Mammary epithelial cell (primary cell): ENCODE measurements at regions not wholly inside any gene's neighbourhood (a gene's known extent, or its start where the extent isn't known, plus 50 kb on each side); places are given as distances from the start of the nearest gene placed in this dataset.

Source experiments
- EZH2 ChIP-seq: IDR thresholded peaks from 2 replicates; pipeline ENCODE4 v1.6.1; 2012; ENCODE audit warnings: low read length, inconsistent platforms, borderline replicate concordance
- TF ChIP-seq, protein P1 (sequence below), 2 donors: IDR thresholded peaks in 1 of 2; conservative IDR thresholded peaks in 1 of 2; 2 replicates each; pipeline ENCODE4 v1.5.1; 2011 to 2012; ENCODE audit warnings: inconsistent platforms in 2 of 2, low read length in 2 of 2, mild to moderate bottlenecking in 2 of 2, control low read depth in 1 of 2, low read depth in 1 of 2; ENCODE audit not compliant: insufficient read depth in 1 of 2; ENCODE audit errors: extremely low read depth in 1 of 2

DNA sequence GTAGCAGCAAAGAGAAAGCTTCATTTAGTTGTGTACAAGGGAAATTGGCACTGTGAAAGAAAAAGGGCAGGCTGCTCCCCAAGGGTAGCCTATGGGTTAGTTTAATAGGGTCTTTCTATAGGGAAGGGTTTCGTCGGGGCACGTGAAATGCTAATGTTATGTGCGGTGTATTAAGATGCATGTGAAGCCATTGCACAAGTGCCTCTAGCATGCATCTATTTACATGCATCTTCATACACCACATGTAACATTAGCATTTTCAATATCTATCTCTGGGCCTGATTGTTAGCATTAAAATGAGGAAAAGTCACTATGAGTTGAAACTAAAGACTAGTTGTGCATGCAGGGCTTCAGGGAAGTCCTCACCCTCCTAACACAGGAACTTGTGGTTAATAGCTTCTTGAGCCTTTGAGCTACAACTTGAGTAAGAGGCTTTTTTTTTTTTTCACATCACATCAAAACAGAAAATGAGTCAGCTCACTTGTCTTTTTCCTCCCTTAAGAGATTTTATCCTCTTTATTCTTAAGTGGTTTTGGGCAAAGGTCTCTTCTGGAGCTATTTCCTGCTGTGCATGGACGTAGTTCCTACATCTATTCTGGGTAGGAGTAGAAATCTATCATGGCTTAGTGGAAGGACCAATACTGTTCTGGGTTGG lies 613.4 kb downstream of the ZPLD1 start:
- TF ChIP-seq, protein P1, sequence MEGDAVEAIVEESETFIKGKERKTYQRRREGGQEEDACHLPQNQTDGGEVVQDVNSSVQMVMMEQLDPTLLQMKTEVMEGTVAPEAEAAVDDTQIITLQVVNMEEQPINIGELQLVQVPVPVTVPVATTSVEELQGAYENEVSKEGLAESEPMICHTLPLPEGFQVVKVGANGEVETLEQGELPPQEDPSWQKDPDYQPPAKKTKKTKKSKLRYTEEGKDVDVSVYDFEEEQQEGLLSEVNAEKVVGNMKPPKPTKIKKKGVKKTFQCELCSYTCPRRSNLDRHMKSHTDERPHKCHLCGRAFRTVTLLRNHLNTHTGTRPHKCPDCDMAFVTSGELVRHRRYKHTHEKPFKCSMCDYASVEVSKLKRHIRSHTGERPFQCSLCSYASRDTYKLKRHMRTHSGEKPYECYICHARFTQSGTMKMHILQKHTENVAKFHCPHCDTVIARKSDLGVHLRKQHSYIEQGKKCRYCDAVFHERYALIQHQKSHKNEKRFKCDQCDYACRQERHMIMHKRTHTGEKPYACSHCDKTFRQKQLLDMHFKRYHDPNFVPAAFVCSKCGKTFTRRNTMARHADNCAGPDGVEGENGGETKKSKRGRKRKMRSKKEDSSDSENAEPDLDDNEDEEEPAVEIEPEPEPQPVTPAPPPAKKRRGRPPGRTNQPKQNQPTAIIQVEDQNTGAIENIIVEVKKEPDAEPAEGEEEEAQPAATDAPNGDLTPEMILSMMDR (conservative IDR thresholded peaks at IDR 0.05 in 1 of 2, IDR thresholded peaks at IDR 0.05 in 1 of 2; ENCODE audit: extremely low read depth in 1 of 2, insufficient read depth in 1 of 2, low read depth in 1 of 2, low read length in 2 of 2) = no peak
- TF ChIP-seq EZH2 = no peak
